ENCODE measurements at regions not wholly inside any gene's neighbourhood (a gene's known extent, or its start where the extent isn't known, plus 50 kb on each side); places are given as distances from the start of the nearest gene placed in this dataset.

GRCh38 chr4:170305627-170306026 lies 215.9 kb upstream of the AADAT start:
- H3K9me2 ChIP-seq (ENCODE audit: insufficient read depth), result no peaks in the 10 kb centered on the region
- TF ChIP-seq EZH2phosphoT487 (IDR thresholded peaks at IDR 0.05; ENCODE audit: insufficient read depth, low read depth) (no peak), EZH2 (IDR thresholded peaks at IDR 0.05; ENCODE audit: insufficient read depth, poor library complexity, severe bottlenecking) (no peak)
- H3K27me3 ChIP-seq (replicated peaks; ENCODE audit: insufficient read depth), result no peaks in the 10 kb centered on the region
- no peak for DNase-seq
- WGBS, 2 experiments (ENCODE audit: low coverage in 1 of 2, low lambda C conversion rate in 2 of 2, missing lambda C conversion rate in 2 of 2), result 64 to 72% methylated on average over 2 of the region's 2 CpGs
- H3F3A ChIP-seq (ENCODE audit: insufficient read depth), result no peaks in the 10 kb centered on the region
- no peaks in the 10 kb centered on the region for H3K9me3 ChIP-seq (ENCODE audit: low read depth)
- H3K4me1 ChIP-seq (ENCODE audit: insufficient read depth), result no peaks in the 10 kb centered on the region
- in situ Hi-C loops (cut with MboI), result no loop called here
- no peak overlapping the region for H2AFZ ChIP-seq
- H3K36me3 ChIP-seq (ENCODE audit: low read depth), result no peaks in the 10 kb centered on the region
- no peak overlapping the region for H3K4me2 ChIP-seq (ENCODE audit: unreplicated experiment)
- no peak overlapping the region for H3K9ac ChIP-seq
- H4K20me1 ChIP-seq (ENCODE audit: insufficient read depth), result no peaks in the 10 kb centered on the region
- no peak overlapping the region for H3K4me3 ChIP-seq
- no peak overlapping the region for H3K27ac ChIP-seq
- H3K79me2 ChIP-seq (ENCODE audit: insufficient read depth), result no peaks in the 10 kb centered on the region

- TF ChIP-seq EZH2phosphoT487 (IDR thresholded peaks at IDR 0.05; ENCODE audit: insufficient read depth, low read depth) (no peak), EZH2 (IDR thresholded peaks at IDR 0.05; ENCODE audit: insufficient read depth, poor library complexity, severe bottlenecking) (no peak)
- H3K4me2 ChIP-seq (ENCODE audit: unreplicated experiment), result no peak overlapping the region
- no peak overlapping the region for H3K9ac ChIP-seq
- H2AFZ ChIP-seq, result no peak overlapping the region
- WGBS, 2 experiments (ENCODE audit: low coverage in 1 of 2, low lambda C conversion rate in 2 of 2, missing lambda C conversion rate in 2 of 2), result 13 to 18% methylated on average over 2 of the region's 2 CpGs
- H3K4me1 ChIP-seq (ENCODE audit: insufficient read depth), result no peaks in the 10 kb centered on the region
- no peaks in the 10 kb centered on the region for H3K9me2 ChIP-seq (ENCODE audit: insufficient read depth)
- no peak overlapping the region for H3K4me3 ChIP-seq
- no peaks in the 10 kb centered on the region for H4K20me1 ChIP-seq (ENCODE audit: insufficient read depth)
- H3K36me3 ChIP-seq (ENCODE audit: low read depth), result no peaks in the 10 kb centered on the region
- no peaks in the 10 kb centered on the region for H3F3A ChIP-seq (ENCODE audit: insufficient read depth)
- H3K79me2 ChIP-seq (ENCODE audit: insufficient read depth), result no peaks in the 10 kb centered on the region
- in situ Hi-C loops (cut with MboI), result no loop called here
- no peak for DNase-seq
- no peaks in the 10 kb centered on the region for H3K27me3 ChIP-seq (replicated peaks; ENCODE audit: insufficient read depth)
- no peaks in the 10 kb centered on the region for H3K9me3 ChIP-seq (ENCODE audit: low read depth)
- no peak overlapping the region for H3K27ac ChIP-seq
These were observed 191.3 kb upstream of the AADAT start for GRCh38 chr4:170281027-170281426.

- Histone ChIP-seq H3K4me1 (ENCODE audit: insufficient read depth) (no peaks in the 10 kb centered on the region), H2AFZ (no peak overlapping the region), H3K9me2 (ENCODE audit: insufficient read depth) (no peaks in the 10 kb centered on the region), H3K27ac (no peak overlapping the region), H3K36me3 (ENCODE audit: low read depth) (no peaks in the 10 kb centered on the region), H3K9me3 (ENCODE audit: low read depth) (no peaks in the 10 kb centered on the region), H3K9ac (no peak overlapping the region), H3F3A (ENCODE audit: insufficient read depth) (no peaks in the 10 kb centered on the region), H3K79me2 (ENCODE audit: insufficient read depth) (no peaks in the 10 kb centered on the region), H3K4me2 (ENCODE audit: unreplicated experiment) (no peak overlapping the region), H3K27me3 (replicated peaks; ENCODE audit: insufficient read depth) (no peaks in the 10 kb centered on the region), H3K4me3 (no peak overlapping the region), H4K20me1 (ENCODE audit: insufficient read depth) (no peaks in the 10 kb centered on the region)
- TF ChIP-seq EZH2phosphoT487 (IDR thresholded peaks at IDR 0.05; ENCODE audit: insufficient read depth, low read depth), result no peak
- in situ Hi-C loops (cut with MboI), result no loop called here
- DNase-seq, result no peak
These were observed 188.7 kb upstream of the AADAT start for GRCh38 chr4:170278460-170278859.

GRCh38 chr4:170274616-170275015 lies 184.9 kb upstream of the AADAT start:
- TF ChIP-seq EZH2phosphoT487 (IDR thresholded peaks at IDR 0.05; ENCODE audit: insufficient read depth, low read depth) (no peak), EZH2 (IDR thresholded peaks at IDR 0.05; ENCODE audit: insufficient read depth, poor library complexity, severe bottlenecking) (no peak)
- H3K4me1 ChIP-seq (ENCODE audit: insufficient read depth), result no peaks in the 10 kb centered on the region
- H3K79me2 ChIP-seq (ENCODE audit: insufficient read depth), result no peaks in the 10 kb centered on the region
- 20 to 28% methylated on average over 4 of the region's 4 CpGs for WGBS, 2 experiments (ENCODE audit: low coverage in 1 of 2, low lambda C conversion rate in 2 of 2, missing lambda C conversion rate in 2 of 2)
- in situ Hi-C loops (cut with MboI), result no loop called here
- no peaks in the 10 kb centered on the region for H4K20me1 ChIP-seq (ENCODE audit: insufficient read depth)
- no peak for DNase-seq
- H3K36me3 ChIP-seq (ENCODE audit: low read depth), result no peaks in the 10 kb centered on the region
- H3K4me2 ChIP-seq (ENCODE audit: unreplicated experiment), result no peak overlapping the region
- no peaks in the 10 kb centered on the region for H3K9me3 ChIP-seq (ENCODE audit: low read depth)
- H2AFZ ChIP-seq, result no peak overlapping the region
- no peaks in the 10 kb centered on the region for H3K9me2 ChIP-seq (ENCODE audit: insufficient read depth)
- H3K27ac ChIP-seq, result no peak overlapping the region
- no peaks in the 10 kb centered on the region for H3K27me3 ChIP-seq (replicated peaks; ENCODE audit: insufficient read depth)
- H3F3A ChIP-seq (ENCODE audit: insufficient read depth), result no peaks in the 10 kb centered on the region
- H3K4me3 ChIP-seq, result no peak overlapping the region
- H3K9ac ChIP-seq, result no peak overlapping the region

- Histone ChIP-seq H3K79me2 (ENCODE audit: insufficient read depth) (no peaks in the 10 kb centered on the region), H3K27ac (no peak overlapping the region), H3K9me3 (ENCODE audit: low read depth) (no peaks in the 10 kb centered on the region), H3K9me2 (ENCODE audit: insufficient read depth) (no peaks in the 10 kb centered on the region), H3K9ac (no peak overlapping the region), H3K27me3 (replicated peaks; ENCODE audit: insufficient read depth) (no peaks in the 10 kb centered on the region), H4K20me1 (ENCODE audit: insufficient read depth) (no peaks in the 10 kb centered on the region), H3K4me3 (no peak overlapping the region), H3F3A (ENCODE audit: insufficient read depth) (no peaks in the 10 kb centered on the region), H3K4me1 (ENCODE audit: insufficient read depth) (no peaks in the 10 kb centered on the region), H2AFZ (no peak overlapping the region), H3K4me2 (ENCODE audit: unreplicated experiment) (no peak overlapping the region), H3K36me3 (ENCODE audit: low read depth) (no peaks in the 10 kb centered on the region)
- WGBS, 2 experiments (ENCODE audit: low coverage in 1 of 2, low lambda C conversion rate in 2 of 2, missing lambda C conversion rate in 2 of 2), result 19 to 30% methylated on average over 4 of the region's 4 CpGs
- DNase-seq, result no peak
- in situ Hi-C loops (cut with MboI), result no loop called here
- TF ChIP-seq EZH2phosphoT487 (IDR thresholded peaks at IDR 0.05; ENCODE audit: insufficient read depth, low read depth), result no peak
- TF ChIP-seq EZH2 (IDR thresholded peaks at IDR 0.05; ENCODE audit: insufficient read depth, poor library complexity, severe bottlenecking), result no peak
These were observed 183.2 kb upstream of the AADAT start for GRCh38 chr4:170272959-170273358.

Measured in GM23248 (cell line).